Stimulated activated CD8-positive, alpha-beta memory T cell treated with anti-CD3 and anti-CD28 coated beads, Interleukin-7, amount 100 ng/mL, for 48 hours (primary cell): ENCODE measurements at regions not wholly inside any gene's neighbourhood (a gene's known extent, or its start where the extent isn't known, plus 50 kb on each side); places are given as distances from the start of the nearest gene placed in this dataset.
"Not testable (repeated sequence)": the region's sequence is repeated elsewhere in the genome, so short reads cannot be mapped to it uniquely, and the experiment has no call there.

Experiments
- DNase-seq, 2 donors: peaks; one replicate each; pipeline ENCODE4 v3.0.0-alpha.2; 2020; ENCODE audit warnings: low read depth in 1 of 2; ENCODE audit errors: extremely low read depth in 1 of 2

DNA sequence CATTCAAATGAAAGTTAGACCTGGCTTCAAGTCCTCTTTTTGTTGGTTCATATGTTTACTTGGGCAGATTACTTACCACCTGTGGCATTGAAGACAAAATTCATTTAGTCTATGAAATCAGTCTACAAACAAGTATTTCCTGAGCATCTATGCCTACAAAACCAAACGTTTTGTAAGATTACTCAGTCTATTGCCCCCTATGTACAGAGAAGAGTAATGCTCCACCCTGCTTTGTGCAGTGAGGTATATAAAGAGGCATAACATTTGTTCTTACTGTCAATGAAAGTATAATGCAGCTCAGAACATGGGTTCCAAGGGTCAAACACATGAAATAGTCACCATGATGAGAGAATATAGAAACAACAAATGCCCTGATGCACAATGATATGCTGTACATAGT is 580.7 kb downstream of the KIF4B start:
- DNase-seq, result no peak

DNA sequence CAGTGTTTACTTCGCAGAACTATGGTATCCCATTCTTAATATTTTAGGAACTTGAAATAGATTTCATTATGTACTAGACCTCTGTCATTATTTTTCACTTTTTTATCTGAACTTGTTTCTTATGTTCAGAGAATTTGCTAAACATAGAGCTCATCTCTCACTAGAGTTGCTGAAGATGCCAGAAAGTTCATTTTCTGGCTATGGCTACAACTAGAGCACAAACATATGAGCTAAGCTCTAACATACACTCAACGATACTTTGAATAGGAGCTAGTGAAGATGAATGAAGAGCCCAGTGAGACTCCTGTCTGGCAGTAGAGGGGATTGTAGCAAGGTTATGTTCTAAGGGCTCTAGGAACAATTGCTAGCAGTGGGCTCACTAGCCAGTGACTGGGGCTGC is 582.2 kb downstream of the KIF4B start:
- no peak for DNase-seq

DNA sequence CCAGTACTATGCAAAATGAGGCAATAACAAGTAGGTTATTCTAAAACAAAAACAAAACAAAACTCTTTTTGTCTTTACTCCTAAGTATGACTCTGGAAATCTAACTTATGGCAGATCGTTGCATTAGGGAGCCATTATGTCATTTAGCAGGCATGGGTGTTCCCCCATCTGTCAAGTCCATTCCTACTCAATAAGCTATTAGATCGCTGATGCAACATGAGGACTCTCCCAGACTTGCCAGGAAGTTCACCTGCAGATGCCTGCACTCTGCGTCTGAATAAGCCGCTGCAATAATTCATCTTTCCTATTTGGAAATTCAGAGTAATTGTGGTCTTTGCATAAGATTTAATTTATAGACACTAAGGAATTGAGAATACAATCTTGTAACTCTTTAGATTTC is 585.0 kb downstream of the KIF4B start:
- no peak for DNase-seq

DNA sequence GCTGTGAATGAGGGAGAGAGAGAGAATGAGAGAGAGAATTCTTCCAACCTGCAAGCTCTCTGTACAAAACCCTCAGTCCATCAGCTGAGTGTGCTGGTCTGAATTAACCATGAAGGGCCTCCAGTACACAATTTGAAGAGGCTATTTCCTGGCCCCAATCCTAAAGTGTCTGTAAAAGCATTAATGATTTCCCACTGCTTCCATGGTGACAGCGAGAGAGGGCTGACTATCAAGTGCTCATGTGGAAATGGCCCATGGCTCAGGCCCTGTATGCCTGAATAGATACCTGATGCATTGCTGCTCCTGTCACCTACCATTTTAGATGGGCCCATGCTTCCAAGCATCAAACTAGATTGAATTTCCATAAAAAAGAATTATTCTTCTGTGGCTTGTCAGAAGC is 592.4 kb downstream of the KIF4B start:
- no peak for DNase-seq

DNA sequence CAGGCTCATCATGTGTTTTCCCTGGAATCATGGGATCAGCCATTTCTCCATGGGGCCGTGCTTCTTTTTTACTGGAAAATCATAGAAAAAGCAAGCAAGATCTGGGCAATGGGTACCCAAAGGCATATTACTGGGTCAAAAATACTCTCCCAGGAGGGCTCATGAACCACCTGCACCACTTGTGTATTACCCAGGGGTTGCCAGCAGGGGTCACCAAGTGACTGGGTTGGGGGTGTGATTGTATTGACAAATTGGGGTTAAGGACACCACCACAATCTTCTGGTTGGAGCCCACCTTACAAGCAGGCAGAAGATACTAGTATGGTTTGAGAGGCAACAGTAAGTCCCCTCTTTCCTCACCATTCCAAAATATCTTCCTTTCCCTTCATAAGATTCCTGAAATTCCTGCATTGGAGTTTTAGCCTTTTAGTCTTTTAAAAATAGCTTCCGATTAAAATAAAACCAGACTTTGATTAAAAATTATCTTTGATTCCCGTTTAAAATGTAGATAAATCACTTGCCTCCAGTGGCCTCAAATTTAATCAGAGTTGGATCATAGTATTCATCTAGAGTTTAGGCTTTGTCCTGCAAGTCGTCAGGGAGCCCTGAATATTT is 603.3 kb downstream of the KIF4B start:
- DNase-seq, result peak; percentile 5 to 21

DNA sequence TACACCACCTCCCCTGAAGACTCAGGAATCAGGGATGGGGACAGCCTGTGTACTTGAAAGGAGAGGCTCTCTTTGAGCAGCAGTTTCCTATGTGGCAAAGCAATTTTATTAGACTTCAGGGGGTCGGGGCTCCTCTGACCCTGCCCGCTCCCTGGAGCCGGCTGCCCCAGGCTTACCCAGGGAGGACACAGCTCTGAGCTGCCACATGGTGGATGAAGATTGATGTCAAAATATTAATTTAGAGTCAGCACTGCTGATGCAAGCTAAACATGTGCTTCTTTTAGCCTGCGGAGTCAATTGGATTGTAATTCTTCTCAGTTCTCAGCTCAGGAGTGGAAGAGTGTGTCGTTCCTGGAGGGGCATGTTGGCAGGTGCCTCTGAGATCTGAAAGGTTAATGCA is 606.1 kb downstream of the KIF4B start:
- no peak for DNase-seq

DNA sequence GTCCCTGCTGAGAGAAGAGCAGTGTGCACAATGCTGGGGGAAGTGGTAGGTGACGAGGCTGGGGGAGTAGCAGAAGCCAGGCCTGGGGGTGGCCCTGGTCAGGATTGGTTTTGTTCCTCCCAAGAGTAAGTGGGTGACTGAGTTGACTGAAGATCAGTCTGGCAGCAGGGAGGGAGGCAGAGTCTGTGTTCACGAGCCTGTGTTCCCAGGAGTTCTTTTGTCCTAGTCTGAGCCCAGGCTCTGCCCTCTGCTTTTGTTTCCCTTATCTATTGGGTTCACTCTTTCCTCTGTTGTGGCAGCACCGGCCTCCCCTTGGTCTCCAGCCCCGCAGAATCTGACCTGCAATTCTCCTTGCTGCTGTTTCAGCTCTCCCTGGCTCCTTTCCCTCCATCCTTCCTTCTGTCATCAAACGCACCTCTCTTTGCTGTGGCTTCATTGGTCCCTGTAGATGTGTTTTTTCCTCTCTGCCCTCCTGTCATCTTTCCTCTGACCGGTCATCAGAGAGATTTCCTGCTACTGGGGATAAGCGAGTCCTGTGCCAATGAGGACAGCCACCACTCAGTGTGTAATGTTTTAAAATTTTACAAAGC is 607.4 kb downstream of the KIF4B start:
- no peak for DNase-seq

DNA sequence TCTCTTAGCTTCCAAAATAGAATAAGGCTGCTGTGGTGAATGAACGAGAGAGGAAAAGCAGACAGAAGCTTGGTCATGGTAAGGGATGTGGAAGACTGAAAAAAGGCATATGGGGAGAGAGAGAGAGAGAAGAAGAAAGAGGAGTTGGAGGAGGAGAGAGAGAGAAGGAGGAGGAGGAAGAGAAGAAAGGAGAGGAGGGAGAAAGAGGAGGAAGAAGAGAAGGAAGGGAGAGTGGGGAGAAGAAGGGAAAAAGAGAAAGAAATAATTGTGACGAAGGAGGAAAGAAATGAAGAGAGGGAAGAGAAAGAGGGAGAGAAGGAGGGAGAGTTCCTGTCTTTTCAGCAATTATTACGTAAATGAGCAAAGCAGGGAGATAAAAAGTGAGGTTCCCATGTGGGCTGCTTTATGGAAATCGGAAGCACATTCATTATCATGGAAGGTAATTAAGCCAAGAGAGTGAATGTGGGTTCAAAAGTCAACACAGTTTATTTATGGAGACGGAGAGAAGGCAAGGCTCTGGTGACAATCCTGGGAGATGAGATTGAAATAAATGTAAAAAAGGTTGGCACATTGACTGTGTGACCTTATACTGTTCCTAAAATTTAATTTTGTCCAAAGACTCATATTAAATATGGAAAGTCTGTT is 611.2 kb downstream of the KIF4B start:
- DNase-seq, result no peak

DNA sequence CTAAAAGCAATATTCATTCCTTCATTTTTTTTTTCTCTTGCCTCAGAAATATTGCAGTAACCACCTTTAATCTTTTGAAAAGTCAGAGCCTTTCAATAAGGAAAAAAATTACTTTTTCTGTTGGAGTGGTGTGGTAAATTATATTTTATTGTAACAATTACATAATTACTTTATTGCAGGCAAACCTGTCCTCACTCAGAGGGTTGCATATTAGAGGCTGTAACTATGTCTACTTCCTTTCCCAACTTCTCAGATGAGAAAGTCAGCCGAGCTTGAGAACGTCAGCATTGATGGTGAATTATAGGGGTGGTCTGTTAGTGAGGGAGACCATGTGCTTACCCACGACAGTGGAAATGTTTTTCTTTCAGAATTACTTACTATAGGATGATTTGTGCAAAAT is 611.8 kb downstream of the KIF4B start:
- no peak for DNase-seq

DNA sequence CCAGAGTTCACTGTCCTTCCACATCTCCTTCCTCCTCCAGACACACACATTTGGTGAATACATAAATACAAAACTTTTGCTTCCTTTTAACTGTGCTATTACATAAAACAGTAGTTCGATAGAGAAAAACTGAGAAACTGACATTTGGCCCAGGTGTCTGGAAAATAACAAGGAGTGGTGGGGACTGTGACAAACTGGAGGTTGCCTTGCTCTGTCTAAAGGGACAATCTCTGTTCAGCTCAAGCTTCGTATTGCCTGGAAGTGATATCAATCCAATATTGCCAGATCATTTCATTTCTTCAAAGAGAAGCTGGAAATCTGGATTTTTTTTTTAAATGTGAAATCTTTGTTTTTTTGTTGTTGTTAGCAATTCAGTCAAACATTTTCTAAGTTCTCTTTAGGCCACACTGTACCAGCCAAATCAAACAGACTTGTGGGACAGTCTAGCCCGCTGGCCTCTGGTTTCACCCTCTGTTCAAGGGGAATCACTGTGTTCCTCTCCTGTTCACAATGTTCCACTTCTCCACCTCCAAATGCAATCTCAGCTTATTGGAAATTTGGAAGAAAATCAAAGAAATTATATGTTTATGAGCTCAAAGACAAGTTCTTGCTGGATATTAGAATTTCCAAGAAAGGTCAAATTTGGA is 612.5 kb downstream of the KIF4B start:
- DNase-seq, result no peak

DNA sequence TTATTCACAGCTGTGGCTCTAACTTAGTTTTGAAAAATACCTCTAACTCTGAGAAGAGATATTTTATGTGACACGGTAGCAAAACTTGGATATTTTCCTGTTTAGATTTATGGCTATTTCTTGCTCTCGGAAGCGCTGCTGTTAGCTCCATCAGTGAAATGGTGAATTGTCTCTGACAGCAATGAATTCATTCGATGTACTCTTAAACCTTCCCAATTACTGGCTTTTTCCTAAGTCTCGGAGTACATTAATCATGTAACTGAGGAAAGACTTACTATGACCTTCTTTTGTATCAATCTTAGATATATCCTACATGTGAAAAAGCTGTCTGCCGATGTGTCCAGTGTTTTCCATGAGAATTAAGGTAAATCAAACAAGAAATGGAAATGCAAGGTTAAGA is 613.0 kb downstream of the KIF4B start:
- no peak for DNase-seq

DNA sequence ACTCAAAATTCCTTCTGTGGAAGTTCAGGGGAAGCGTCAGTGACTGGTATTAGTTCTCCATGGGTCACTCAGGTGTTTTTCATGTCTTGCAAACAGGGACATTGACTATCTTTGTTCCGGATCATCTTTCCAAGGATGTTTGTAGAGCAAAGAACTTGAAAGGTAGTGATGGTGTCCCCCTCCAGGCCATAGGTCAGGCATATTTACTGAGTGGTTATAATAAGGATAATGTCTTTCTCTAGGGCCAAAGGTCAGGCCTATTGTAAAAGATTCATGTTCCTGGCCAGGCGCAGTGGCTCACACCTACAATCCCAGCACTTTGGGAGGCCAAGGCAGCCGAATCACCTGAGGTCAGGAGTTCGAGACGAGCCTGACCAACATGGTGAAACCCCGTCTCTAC is 614.8 kb downstream of the KIF4B start:
- DNase-seq, result no peak

DNA sequence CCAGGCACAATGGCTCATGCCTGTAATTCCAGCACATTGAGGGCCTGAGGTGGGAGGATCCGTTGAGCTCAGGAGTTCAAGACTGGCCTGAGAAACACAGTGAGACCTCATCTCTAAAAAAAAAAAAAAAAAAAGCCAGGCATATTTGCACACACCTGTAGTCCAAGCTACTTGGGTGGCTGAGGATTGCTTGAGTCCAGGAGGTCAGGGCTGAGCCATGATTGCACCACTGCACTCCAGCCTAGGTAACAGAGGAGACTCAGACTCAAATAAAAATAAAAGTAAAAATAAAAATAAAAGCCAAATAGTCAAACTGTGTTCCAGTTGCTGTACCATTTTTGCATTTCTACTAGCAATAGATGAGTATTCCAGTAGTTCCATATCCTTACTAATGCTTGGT is 616.0 kb downstream of the KIF4B start:
- DNase-seq, result no peak

DNA sequence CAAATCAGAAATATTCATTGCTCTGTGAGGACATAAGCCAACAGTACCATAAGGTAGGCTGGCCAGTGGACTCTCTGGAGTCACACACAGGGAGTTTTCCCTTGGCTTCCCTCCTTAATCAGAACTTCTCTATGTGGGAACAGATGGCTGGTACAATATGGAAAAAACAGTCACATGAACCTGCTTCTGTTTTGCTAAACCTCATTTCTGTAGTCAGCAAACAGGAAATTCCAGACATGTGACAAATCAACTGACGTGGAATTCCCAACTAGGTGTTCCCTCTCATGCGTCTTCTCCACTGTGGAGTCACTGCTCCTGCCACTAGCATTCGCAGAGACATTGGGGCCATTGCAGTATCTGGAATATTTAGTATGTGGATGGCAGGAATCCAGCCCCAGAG is 617.6 kb downstream of the KIF4B start:
- no peak for DNase-seq

DNA sequence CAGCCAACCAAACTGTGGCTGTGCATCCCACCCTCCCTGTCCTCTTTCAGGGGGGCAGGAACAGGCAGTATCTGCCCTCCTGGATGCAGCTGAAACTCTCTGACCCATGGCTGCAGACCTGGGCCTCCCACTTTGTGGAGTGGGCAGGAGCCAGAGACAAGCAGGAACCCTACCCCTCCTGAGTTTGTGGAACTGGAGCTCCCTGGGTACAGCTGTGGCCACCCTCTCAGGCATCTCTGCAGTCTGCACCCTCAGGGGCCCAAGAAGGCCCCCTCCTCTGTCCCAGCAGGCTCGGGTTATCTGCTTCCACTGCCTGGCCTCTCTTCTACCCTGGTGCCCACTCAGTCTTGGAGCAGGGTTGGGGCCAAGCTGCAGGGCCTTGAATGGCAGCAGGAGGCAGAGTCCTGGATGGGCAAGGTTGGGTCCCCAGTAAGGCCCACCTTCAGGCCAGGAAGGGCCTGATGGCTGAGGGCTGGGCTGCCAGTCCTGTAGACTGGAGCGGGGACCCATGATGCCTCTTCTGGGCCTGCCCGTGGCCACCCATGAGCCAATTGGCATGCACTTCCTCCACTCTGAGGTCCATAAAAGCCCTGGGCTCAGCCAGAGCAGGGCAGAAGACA is 619.9 kb downstream of the KIF4B start:
- no peak for DNase-seq

DNA sequence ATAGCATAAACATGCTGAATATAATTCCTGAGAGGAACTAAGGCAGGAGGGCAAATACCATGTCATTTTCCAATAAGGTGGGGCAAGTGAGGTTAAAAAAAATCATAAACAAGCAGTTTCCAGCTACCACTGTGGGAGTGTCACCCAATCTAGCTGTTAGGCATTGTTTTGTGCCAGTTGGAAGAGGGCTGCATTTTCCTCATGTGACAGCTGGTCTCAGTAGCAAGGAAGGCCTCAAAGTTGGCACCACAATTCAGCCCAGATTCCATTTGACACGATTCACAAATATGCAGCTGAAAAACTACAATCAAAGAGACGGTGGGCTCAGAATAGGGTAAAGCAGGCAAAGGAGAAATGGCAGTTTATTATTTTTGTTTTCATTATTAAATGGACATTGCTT is 636.1 kb downstream of the KIF4B start:
- no peak for DNase-seq

DNA sequence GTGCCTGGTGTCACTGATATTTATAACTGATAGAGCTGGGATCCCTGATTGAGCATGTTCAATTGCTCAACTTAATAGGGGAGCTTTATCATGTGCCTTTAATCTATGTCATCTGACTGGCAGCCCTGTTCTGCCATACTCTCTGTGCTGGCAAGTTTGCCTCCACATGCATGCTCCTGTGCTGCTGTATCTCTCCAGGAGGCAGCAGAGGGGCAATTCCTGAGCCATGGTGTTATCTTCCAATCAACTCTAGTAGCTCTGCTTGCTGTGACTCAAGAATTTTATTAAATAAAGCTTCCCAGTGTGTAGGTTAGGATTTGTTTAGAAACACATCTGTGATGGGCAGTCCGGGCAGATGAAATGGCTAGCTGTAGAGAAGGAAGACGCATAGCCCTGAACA is 642.0 kb downstream of the KIF4B start:
- DNase-seq, result no peak

DNA sequence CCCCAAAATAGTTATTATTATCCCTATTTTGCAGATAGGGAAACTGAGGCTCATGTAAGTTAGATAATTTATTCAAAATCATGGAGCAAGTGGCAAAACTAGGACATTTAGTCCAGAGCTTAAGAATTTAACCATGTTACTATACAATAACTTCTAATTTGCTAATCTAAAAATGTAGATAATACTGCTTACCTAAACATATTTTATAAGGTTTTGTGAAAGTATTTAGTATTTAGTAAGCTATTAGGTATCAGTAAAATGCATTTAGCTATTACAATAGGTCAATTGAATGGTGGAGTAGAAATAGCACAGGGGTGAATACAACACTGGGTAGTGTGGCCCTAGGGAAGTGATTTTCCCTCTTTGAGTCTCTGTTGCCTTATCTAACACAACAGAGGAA is 648.3 kb downstream of the KIF4B start:
- DNase-seq, result no peak

DNA sequence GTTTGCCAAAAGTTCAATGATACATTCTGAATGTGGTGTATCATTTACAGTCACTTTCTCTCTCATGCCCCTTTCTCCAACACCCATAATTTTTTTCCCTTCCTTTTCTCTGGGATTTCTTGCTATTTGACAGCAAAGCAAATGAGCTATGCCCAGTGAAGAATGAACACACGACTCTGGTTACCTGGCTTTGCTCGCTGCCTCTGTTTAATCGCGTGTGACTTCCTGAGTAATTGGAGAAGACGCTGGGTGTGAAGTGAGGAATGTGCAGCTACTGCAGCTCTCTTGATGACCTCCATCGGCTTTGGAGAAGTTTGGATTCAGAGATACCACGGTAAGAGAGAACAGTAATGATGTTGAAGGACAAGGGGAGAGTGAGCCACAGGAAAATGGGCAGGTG is 651.8 kb downstream of the KIF4B start:
- DNase-seq, result no peak

DNA sequence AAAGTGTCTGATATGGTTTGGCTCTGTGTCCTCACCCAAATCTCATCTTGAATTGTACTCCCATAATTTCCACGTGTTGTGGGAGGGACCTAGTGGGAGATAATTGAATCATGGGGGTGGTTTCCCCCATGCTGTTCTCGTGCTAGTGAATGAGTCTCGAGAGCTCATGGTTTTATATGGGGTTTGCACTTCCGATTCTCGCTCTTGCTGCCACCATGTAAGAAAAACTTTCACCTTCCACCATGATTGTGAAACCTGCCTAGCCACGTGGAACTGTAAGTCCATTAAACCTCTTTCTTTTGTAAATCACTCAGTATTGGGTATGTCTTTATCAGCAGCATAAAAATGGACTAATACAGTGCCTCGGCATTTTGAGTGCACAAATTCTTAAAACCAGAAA is 655.0 kb upstream of the SGCD start:
- not testable (repeated sequence) for DNase-seq

DNA sequence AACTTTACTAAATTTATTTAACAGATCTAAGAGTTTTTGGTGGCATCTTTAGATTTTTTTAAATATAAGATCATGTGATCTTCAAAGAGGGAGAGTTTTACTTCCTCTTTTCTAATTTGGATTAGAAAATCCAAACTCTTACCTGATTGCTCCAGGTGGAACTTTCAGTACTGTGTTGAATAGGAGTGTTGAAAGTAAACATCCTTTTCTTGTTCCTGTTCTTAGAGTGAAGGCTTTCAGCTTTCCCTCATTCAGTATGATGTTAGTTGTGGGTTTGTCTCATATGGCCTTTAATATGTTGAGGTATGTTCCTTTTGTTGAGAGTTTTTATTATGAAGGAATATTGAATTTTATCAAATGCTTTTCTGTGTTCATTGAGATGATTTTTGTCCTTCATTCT is 650.0 kb upstream of the SGCD start:
- no peak for DNase-seq

DNA sequence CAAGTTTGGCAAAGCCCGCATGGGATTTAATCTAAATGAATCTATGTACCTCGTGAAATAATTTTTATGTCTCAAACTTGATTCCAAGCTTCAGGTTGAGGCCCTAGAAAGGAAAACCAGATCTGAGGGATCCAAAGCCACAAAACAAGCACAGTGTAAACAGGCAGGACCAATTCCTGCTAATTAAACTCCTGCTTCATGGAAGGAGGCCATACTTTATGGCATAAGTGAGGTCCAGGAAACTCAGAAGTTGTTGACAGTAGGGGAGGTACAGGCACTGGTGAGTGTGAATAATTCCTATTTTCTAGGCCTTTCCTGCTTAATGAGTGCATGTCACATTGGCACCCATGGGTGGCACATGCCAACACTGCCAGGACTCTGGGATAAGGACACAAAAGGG is 648.6 kb upstream of the SGCD start:
- DNase-seq, result no peak
